Left ventricle myocardium inferior (tissue), 1 donor: ENCODE measurements at regions not wholly inside any gene's neighbourhood (a gene's known extent, or its start where the extent isn't known, plus 50 kb on each side); places are given as distances from the start of the nearest gene placed in this dataset.

Source experiments
- DNase-seq: peaks from one replicate; pipeline ENCODE4 v3.0.0-alpha.2; 2020
- H3K27ac ChIP-seq: fragments of 200-600 bp; replicated peaks from 2 replicates; pipeline ENCODE4 v1.8.0; 2021
- H3K27me3 ChIP-seq: fragments of 200-600 bp; 2 replicates; pipeline ENCODE4 v1.8.0; 2021; ENCODE audit warnings: low read depth
- H3K36me3 ChIP-seq: fragments of 200-600 bp; 2 replicates; pipeline ENCODE4 v1.8.0; 2021
- H3K4me1 ChIP-seq: fragments of 200-600 bp; 2 replicates; pipeline ENCODE4 v1.8.0; 2021
- H3K4me3 ChIP-seq: fragments of 200-600 bp; 2 replicates; pipeline ENCODE4 v1.8.0; 2021; ENCODE audit warnings: mild to moderate bottlenecking, moderate library complexity
- H3K9me3 ChIP-seq: fragments of 200-600 bp; replicated peaks from 2 replicates; pipeline ENCODE4 v1.8.0; 2021
- CTCF ChIP-seq: fragments of 200-600 bp; IDR thresholded peaks from 2 replicates; pipeline ENCODE4 v1.8.0; 2021; ENCODE audit warnings: antibody characterized with exemption, mild to moderate bottlenecking, borderline replicate concordance
- intact Hi-C: fragments of 100-400 bp; cut with micrococcal nuclease; formaldehyde crosslinking; loops from one replicate; pipeline ENCODE4 v1.11.0; 2022
- donor health status: DM: no; HTN: yes; CAD: no; lungs with severe emphysema.

GRCh38 chr2:196435189-196435588 is 204.3 kb upstream of the CCDC150 start:
- no peak for DNase-seq
- H3K27ac ChIP-seq, result no peak overlapping the region
- intact Hi-C loops, result no loop called here

GRCh38 chr2:196437626-196438025 is 201.9 kb upstream of the CCDC150 start:
- no peaks in the 10 kb centered on the region for H3K27me3 ChIP-seq
- H3K4me3 ChIP-seq, result no peak overlapping the region
- peaks cover 47% of the 10 kb centered on the region for H3K4me1 ChIP-seq
- intact Hi-C loops, result no loop called here
- H3K9me3 ChIP-seq, result no peaks in the 10 kb centered on the region
- no peak overlapping the region for H3K27ac ChIP-seq
- H3K36me3 ChIP-seq, result no peaks in the 10 kb centered on the region
- no peak for TF ChIP-seq CTCF
- DNase-seq, result no peak

More at GRCh38 chr2:196435189-196435588, 204.3 kb upstream of the CCDC150 start:
- no peaks in the 10 kb centered on the region for H3K9me3 ChIP-seq
- TF ChIP-seq CTCF, result no peak
- no peaks in the 10 kb centered on the region for H3K27me3 ChIP-seq
- H3K4me1 ChIP-seq, result peaks cover 58% of the 10 kb centered on the region
- H3K4me3 ChIP-seq, result no peak overlapping the region
- no peaks in the 10 kb centered on the region for H3K36me3 ChIP-seq

- intact Hi-C loops, result no loop called here
Measured at GRCh38 chr2:196439760-196440159, 199.8 kb upstream of the CCDC150 start.

GRCh38 chr2:196440413-196440812 is 199.1 kb upstream of the CCDC150 start:
- no peak overlapping the region for H3K4me3 ChIP-seq
- no peak overlapping the region for H3K27ac ChIP-seq
- H3K27me3 ChIP-seq, result no peaks in the 10 kb centered on the region
- intact Hi-C loops, result no loop called here
- H3K4me1 ChIP-seq, result peaks cover 20% of the 10 kb centered on the region
- H3K9me3 ChIP-seq, result no peaks in the 10 kb centered on the region
- no peaks in the 10 kb centered on the region for H3K36me3 ChIP-seq
- no peak for DNase-seq
- TF ChIP-seq CTCF, result no peak

More at GRCh38 chr2:196439760-196440159, 199.8 kb upstream of the CCDC150 start:
- Histone ChIP-seq H3K4me3 (no peak overlapping the region), H3K27me3 (no peaks in the 10 kb centered on the region), H3K36me3 (no peaks in the 10 kb centered on the region), H3K9me3 (no peaks in the 10 kb centered on the region), H3K4me1 (peaks cover 26% of the 10 kb centered on the region), H3K27ac (no peak overlapping the region)
- no peak for TF ChIP-seq CTCF
- no peak for DNase-seq

- no peak for TF ChIP-seq CTCF
- no peaks in the 10 kb centered on the region for H3K9me3 ChIP-seq
- H3K36me3 ChIP-seq, result no peaks in the 10 kb centered on the region
- H3K4me3 ChIP-seq, result no peak overlapping the region
- no peak overlapping the region for H3K27ac ChIP-seq
- H3K27me3 ChIP-seq, result no peaks in the 10 kb centered on the region
- H3K4me1 ChIP-seq, result peaks cover 15% of the 10 kb centered on the region
- DNase-seq, result no peak
- intact Hi-C loops, result no loop called here
Measured at GRCh38 chr2:196441527-196441926, 198.0 kb upstream of the CCDC150 start.

- intact Hi-C loops, result no loop called here
- H3K36me3 ChIP-seq, result no peaks in the 10 kb centered on the region
- peaks cover 15% of the 10 kb centered on the region for H3K4me1 ChIP-seq
- no peaks in the 10 kb centered on the region for H3K27me3 ChIP-seq
- no peak for TF ChIP-seq CTCF
- H3K4me3 ChIP-seq, result no peak overlapping the region
- no peak for DNase-seq
- H3K27ac ChIP-seq, result no peak overlapping the region
- H3K9me3 ChIP-seq, result no peaks in the 10 kb centered on the region
Measured at GRCh38 chr2:196442211-196442610, 197.3 kb upstream of the CCDC150 start.
